OCI-LY1 (cell line): ENCODE measurements at regions not wholly inside any gene's neighbourhood (a gene's known extent, or its start where the extent isn't known, plus 50 kb on each side); places are given as distances from the start of the nearest gene placed in this dataset.

ENCODE experiments used
- CTCF ChIP-seq: fragments of 200-600 bp; sonication (generic), shearing (Covaris generic); IDR thresholded peaks from 2 replicates; pipeline ENCODE4 v1.5.1; 2017; ENCODE audit warnings: mild to moderate bottlenecking, antibody characterized with exemption, low read length, moderate library complexity, mixed read lengths
- EZH2 ChIP-seq: fragments of 200-600 bp; sonication (generic), shearing (Covaris generic); IDR thresholded peaks from 2 replicates; pipeline ENCODE4 v1.8.0; 2017; ENCODE audit warnings: borderline replicate concordance, mixed run types, mild to moderate bottlenecking, antibody characterized with exemption, low read length, moderate library complexity, mixed read lengths

GRCh38 chr3:64327100-64327804 lies 102.0 kb upstream of the PRICKLE2 start:
- TF ChIP-seq CTCF: no peak
- no peak for TF ChIP-seq EZH2
